ENCODE measurements at regions not wholly inside any gene's neighbourhood (a gene's known extent, or its start where the extent isn't known, plus 50 kb on each side); places are given as distances from the start of the nearest gene placed in this dataset.
"Not testable (repeated sequence)": the region's sequence is repeated elsewhere in the genome, so short reads cannot be mapped to it uniquely, and the experiment has no call there.

GRCh38 chr2:142585785-142586184 lies 291.7 kb upstream of the KYNU start:
- H3K27me3 Mint-ChIP-seq, result no peaks in the 10 kb centered on the region
- H3K36me3 Mint-ChIP-seq, result no peaks in the 10 kb centered on the region
- ATAC-seq, result no peak

GRCh38 chr2:142582317-142582716 lies 295.1 kb upstream of the KYNU start:
- H3K9me3 Mint-ChIP-seq, result peaks cover 21% of the 10 kb centered on the region
- no peaks in the 10 kb centered on the region for H3K4me1 Mint-ChIP-seq (ENCODE audit: low read depth in 2 of 2)
- ATAC-seq (no peak), DNase-seq (ENCODE audit: low spot score) (no peak)
- no peak overlapping the region for H3K4me3 Mint-ChIP-seq
- H3K27me3 Mint-ChIP-seq, result no peaks in the 10 kb centered on the region
- H3K36me3 Mint-ChIP-seq, result no peaks in the 10 kb centered on the region
- no peak overlapping the region for H3K27ac Mint-ChIP-seq

More at GRCh38 chr2:142585785-142586184, 291.7 kb upstream of the KYNU start:
- no peak for DNase-seq (ENCODE audit: low spot score)
- H3K4me3 Mint-ChIP-seq, result no peak overlapping the region
- no peaks in the 10 kb centered on the region for H3K4me1 Mint-ChIP-seq (ENCODE audit: low read depth in 2 of 2)
- H3K9me3 Mint-ChIP-seq, result peaks cover 15% of the 10 kb centered on the region
- no peak overlapping the region for H3K27ac Mint-ChIP-seq

- Mint-ChIP-seq H3K27me3 (no peaks in the 10 kb centered on the region), H3K4me1 (ENCODE audit: low read depth in 2 of 2) (no peaks in the 10 kb centered on the region), H3K36me3 (no peaks in the 10 kb centered on the region), H3K9me3 (peaks cover 21% of the 10 kb centered on the region), H3K27ac (no peak overlapping the region), H3K4me3 (no peak overlapping the region)
- no peak for ATAC-seq
- DNase-seq (ENCODE audit: low spot score), result no peak
Observed at GRCh38 chr2:142581491-142581890, 296.0 kb upstream of the KYNU start.

GRCh38 chr2:142580691-142581090 lies 296.8 kb upstream of the KYNU start:
- ATAC-seq, result no peak
- Mint-ChIP-seq H3K36me3 (no peaks in the 10 kb centered on the region), H3K4me3 (no peak overlapping the region), H3K27me3 (no peaks in the 10 kb centered on the region), H3K9me3 (peaks cover 21% of the 10 kb centered on the region), H3K27ac (no peak overlapping the region), H3K4me1 (ENCODE audit: low read depth in 2 of 2) (no peaks in the 10 kb centered on the region)
- no peak for DNase-seq (ENCODE audit: low spot score)

GRCh38 chr2:142575561-142575960 lies 301.9 kb upstream of the KYNU start:
- Mint-ChIP-seq H3K36me3 (no peaks in the 10 kb centered on the region), H3K4me3 (no peak overlapping the region), H3K27ac (no peak overlapping the region), H3K9me3 (peaks cover 12% of the 10 kb centered on the region), H3K27me3 (no peaks in the 10 kb centered on the region), H3K4me1 (ENCODE audit: low read depth in 2 of 2) (no peaks in the 10 kb centered on the region)
- DNase-seq (ENCODE audit: low spot score) (no peak), ATAC-seq (no peak)

GRCh38 chr2:142574388-142574787 lies 303.1 kb upstream of the KYNU start:
- no peak overlapping the region for H3K4me3 Mint-ChIP-seq
- H3K27me3 Mint-ChIP-seq, result no peaks in the 10 kb centered on the region
- DNase-seq (ENCODE audit: low spot score) (no peak), ATAC-seq (no peak)
- H3K9me3 Mint-ChIP-seq, result peaks cover 12% of the 10 kb centered on the region
- no peaks in the 10 kb centered on the region for H3K4me1 Mint-ChIP-seq (ENCODE audit: low read depth in 2 of 2)
- no peak overlapping the region for H3K27ac Mint-ChIP-seq
- H3K36me3 Mint-ChIP-seq, result no peaks in the 10 kb centered on the region

GRCh38 chr2:142572346-142573132 lies 304.9 kb upstream of the KYNU start:
- H3K4me1 Mint-ChIP-seq (ENCODE audit: low read depth in 2 of 2), result no peaks in the 10 kb centered on the region
- H3K27me3 Mint-ChIP-seq, result no peaks in the 10 kb centered on the region
- no peak for DNase-seq (ENCODE audit: low spot score)
- no peak overlapping the region for H3K27ac Mint-ChIP-seq
- ATAC-seq, result no peak
- H3K36me3 Mint-ChIP-seq, result no peaks in the 10 kb centered on the region
- peaks cover 9% of the 10 kb centered on the region for H3K9me3 Mint-ChIP-seq
- H3K4me3 Mint-ChIP-seq, result no peak overlapping the region

- no peak overlapping the region for H3K27ac Mint-ChIP-seq
- H3K9me3 Mint-ChIP-seq, result peaks cover 9% of the 10 kb centered on the region
- H3K27me3 Mint-ChIP-seq, result no peaks in the 10 kb centered on the region
- H3K4me3 Mint-ChIP-seq, result no peak overlapping the region
- no peaks in the 10 kb centered on the region for H3K36me3 Mint-ChIP-seq
- no peaks in the 10 kb centered on the region for H3K4me1 Mint-ChIP-seq (ENCODE audit: low read depth in 2 of 2)
- DNase-seq (ENCODE audit: low spot score), result no peak
- no peak for ATAC-seq
Observed at GRCh38 chr2:142571934-142572333, 305.5 kb upstream of the KYNU start.

GRCh38 chr2:142562900-142563299 lies 314.6 kb upstream of the KYNU start:
- Mint-ChIP-seq H3K4me1 (ENCODE audit: low read depth in 2 of 2) (no peaks in the 10 kb centered on the region), H3K4me3 (no peak overlapping the region), H3K9me3 (peaks cover 3% of the 10 kb centered on the region), H3K27ac (no peak overlapping the region), H3K36me3 (no peaks in the 10 kb centered on the region), H3K27me3 (no peaks in the 10 kb centered on the region)
- ATAC-seq (peak in 1 of 2 donors; percentile 52), DNase-seq (ENCODE audit: low spot score) (no peak)

- Mint-ChIP-seq H3K27me3 (no peaks in the 10 kb centered on the region), H3K4me1 (ENCODE audit: low read depth in 2 of 2) (no peaks in the 10 kb centered on the region), H3K4me3 (no peak overlapping the region), H3K36me3 (no peaks in the 10 kb centered on the region), H3K9me3 (peaks cover 3% of the 10 kb centered on the region), H3K27ac (no peak overlapping the region)
- peak in 1 of 2 donors; percentile 41 for ATAC-seq
- DNase-seq (ENCODE audit: low spot score), result no peak
Observed at GRCh38 chr2:142561656-142562055, 315.8 kb upstream of the KYNU start.

- Mint-ChIP-seq H3K27me3 (no peaks in the 10 kb centered on the region), H3K27ac (no peak overlapping the region), H3K4me1 (ENCODE audit: low read depth in 2 of 2) (no peaks in the 10 kb centered on the region), H3K9me3 (no peaks in the 10 kb centered on the region), H3K4me3 (no peak overlapping the region), H3K36me3 (no peaks in the 10 kb centered on the region)
- DNase-seq (ENCODE audit: low spot score), result no peak
- ATAC-seq, result no peak
Observed at GRCh38 chr2:142557391-142557790, 320.1 kb upstream of the KYNU start.

GRCh38 chr2:142545999-142546398 lies 331.5 kb upstream of the KYNU start:
- not testable (repeated sequence) for H3K4me3 Mint-ChIP-seq; ATAC-seq; DNase-seq (ENCODE audit: low spot score); H3K27ac Mint-ChIP-seq; H3K9me3 Mint-ChIP-seq; H3K27me3 Mint-ChIP-seq; H3K36me3 Mint-ChIP-seq; H3K4me1 Mint-ChIP-seq (ENCODE audit: low read depth in 2 of 2)

- Mint-ChIP-seq H3K36me3 (no peaks in the 10 kb centered on the region), H3K27ac (no peak overlapping the region), H3K4me1 (ENCODE audit: low read depth in 2 of 2) (no peaks in the 10 kb centered on the region), H3K27me3 (no peaks in the 10 kb centered on the region), H3K4me3 (no peak overlapping the region), H3K9me3 (peaks cover 5% of the 10 kb centered on the region)
- DNase-seq (ENCODE audit: low spot score), result no peak
- ATAC-seq, result no peak
Observed at GRCh38 chr2:142545036-142545435, 332.4 kb upstream of the KYNU start.

GRCh38 chr2:142544173-142544572 lies 333.3 kb upstream of the KYNU start:
- Mint-ChIP-seq H3K9me3 (peaks cover 3% of the 10 kb centered on the region), H3K4me1 (ENCODE audit: low read depth in 2 of 2) (no peaks in the 10 kb centered on the region), H3K36me3 (no peaks in the 10 kb centered on the region), H3K27me3 (no peaks in the 10 kb centered on the region), H3K4me3 (no peak overlapping the region), H3K27ac (no peak overlapping the region)
- ATAC-seq (no peak), DNase-seq (ENCODE audit: low spot score) (no peak)

- Mint-ChIP-seq H3K27ac (no peak overlapping the region), H3K4me3 (no peak overlapping the region), H3K9me3 (peaks cover 2% of the 10 kb centered on the region), H3K27me3 (no peaks in the 10 kb centered on the region), H3K36me3 (no peaks in the 10 kb centered on the region), H3K4me1 (ENCODE audit: low read depth in 2 of 2) (no peaks in the 10 kb centered on the region)
- no peak for ATAC-seq
- no peak for DNase-seq (ENCODE audit: low spot score)
Observed at GRCh38 chr2:142542431-142542910, 335.0 kb upstream of the KYNU start.
